ENCODE measurements at regions not wholly inside any gene's neighbourhood (a gene's known extent, or its start where the extent isn't known, plus 50 kb on each side); places are given as distances from the start of the nearest gene placed in this dataset.

- Histone ChIP-seq H3K27me3 (ENCODE audit: insufficient read depth, low read length) (no peaks in the 10 kb centered on the region), H3K36me3 (ENCODE audit: insufficient read depth, low read length) (no peaks in the 10 kb centered on the region), H3K4me1 (ENCODE audit: insufficient read depth, low read length) (no peaks in the 10 kb centered on the region), H3K9me3 (ENCODE audit: low read length) (peaks cover 4% of the 10 kb centered on the region), H2AFZ (ENCODE audit: low read depth, low read length) (no peak overlapping the region), H3K4me3 (ENCODE audit: low read length) (no peak overlapping the region)
These were observed 890.5 kb downstream of the BRD1 start for GRCh38 chr22:48937032-48937639.

GRCh38 chr22:48936391-48936790, 891.3 kb downstream of the BRD1 start:
- Histone ChIP-seq H2AFZ (ENCODE audit: low read depth, low read length) (no peak overlapping the region), H3K27me3 (ENCODE audit: insufficient read depth, low read length) (no peaks in the 10 kb centered on the region), H3K4me3 (ENCODE audit: low read length) (no peak overlapping the region), H3K36me3 (ENCODE audit: insufficient read depth, low read length) (no peaks in the 10 kb centered on the region), H3K9me3 (ENCODE audit: low read length) (peaks cover 4% of the 10 kb centered on the region), H3K4me1 (ENCODE audit: insufficient read depth, low read length) (no peaks in the 10 kb centered on the region)

- Histone ChIP-seq H3K9me3 (ENCODE audit: low read length) (peaks cover 4% of the 10 kb centered on the region), H3K4me3 (ENCODE audit: low read length) (no peak overlapping the region), H3K27me3 (ENCODE audit: insufficient read depth, low read length) (no peaks in the 10 kb centered on the region), H3K36me3 (ENCODE audit: insufficient read depth, low read length) (no peaks in the 10 kb centered on the region), H3K4me1 (ENCODE audit: insufficient read depth, low read length) (no peaks in the 10 kb centered on the region), H2AFZ (ENCODE audit: low read depth, low read length) (no peak overlapping the region)
These were observed 893.2 kb downstream of the BRD1 start for GRCh38 chr22:48934446-48934845.

GRCh38 chr22:48931452-48931851, 896.2 kb downstream of the BRD1 start:
- H3K27me3 ChIP-seq (ENCODE audit: insufficient read depth, low read length) = no peaks in the 10 kb centered on the region
- no peak overlapping the region for H2AFZ ChIP-seq (ENCODE audit: low read depth, low read length)
- H3K4me1 ChIP-seq (ENCODE audit: insufficient read depth, low read length) = no peaks in the 10 kb centered on the region
- H3K9me3 ChIP-seq (ENCODE audit: low read length) = peaks cover 3% of the 10 kb centered on the region
- no peaks in the 10 kb centered on the region for H3K36me3 ChIP-seq (ENCODE audit: insufficient read depth, low read length)
- no peak overlapping the region for H3K4me3 ChIP-seq (ENCODE audit: low read length)

- Histone ChIP-seq H3K4me3 (ENCODE audit: low read length) (no peak overlapping the region), H2AFZ (ENCODE audit: low read depth, low read length) (no peak overlapping the region), H3K27me3 (ENCODE audit: insufficient read depth, low read length) (no peaks in the 10 kb centered on the region), H3K4me1 (ENCODE audit: insufficient read depth, low read length) (no peaks in the 10 kb centered on the region), H3K9me3 (ENCODE audit: low read length) (no peaks in the 10 kb centered on the region), H3K36me3 (ENCODE audit: insufficient read depth, low read length) (no peaks in the 10 kb centered on the region)
These were observed 898.3 kb downstream of the BRD1 start for GRCh38 chr22:48929276-48929790.

GRCh38 chr22:48927591-48927990, 900.1 kb downstream of the BRD1 start:
- no peaks in the 10 kb centered on the region for H3K27me3 ChIP-seq (ENCODE audit: insufficient read depth, low read length)

GRCh38 chr22:48926643-48927042, 901.0 kb downstream of the BRD1 start:
- H3K4me3 ChIP-seq (ENCODE audit: low read length) = no peak overlapping the region
- H3K36me3 ChIP-seq (ENCODE audit: insufficient read depth, low read length) = no peaks in the 10 kb centered on the region

More at GRCh38 chr22:48927591-48927990, 900.1 kb downstream of the BRD1 start:
- Histone ChIP-seq H3K9me3 (ENCODE audit: low read length) (no peaks in the 10 kb centered on the region), H3K4me1 (ENCODE audit: insufficient read depth, low read length) (no peaks in the 10 kb centered on the region), H3K36me3 (ENCODE audit: insufficient read depth, low read length) (no peaks in the 10 kb centered on the region), H3K4me3 (ENCODE audit: low read length) (no peak overlapping the region), H2AFZ (ENCODE audit: low read depth, low read length) (no peak overlapping the region)

GRCh38 chr22:48926136-48926535, 901.5 kb downstream of the BRD1 start:
- Histone ChIP-seq H3K27me3 (ENCODE audit: insufficient read depth, low read length) (no peaks in the 10 kb centered on the region), H3K4me1 (ENCODE audit: insufficient read depth, low read length) (peaks cover 11% of the 10 kb centered on the region), H3K36me3 (ENCODE audit: insufficient read depth, low read length) (no peaks in the 10 kb centered on the region), H3K4me3 (ENCODE audit: low read length) (no peak overlapping the region), H2AFZ (ENCODE audit: low read depth, low read length) (no peak overlapping the region), H3K9me3 (ENCODE audit: low read length) (no peaks in the 10 kb centered on the region)

More at GRCh38 chr22:48926643-48927042, 901.0 kb downstream of the BRD1 start:
- Histone ChIP-seq H3K9me3 (ENCODE audit: low read length) (no peaks in the 10 kb centered on the region), H2AFZ (ENCODE audit: low read depth, low read length) (no peak overlapping the region), H3K4me1 (ENCODE audit: insufficient read depth, low read length) (peaks cover 6% of the 10 kb centered on the region), H3K27me3 (ENCODE audit: insufficient read depth, low read length) (no peaks in the 10 kb centered on the region)

- no peaks in the 10 kb centered on the region for H3K9me3 ChIP-seq (ENCODE audit: low read length)
- peaks cover 14% of the 10 kb centered on the region for H3K4me1 ChIP-seq (ENCODE audit: insufficient read depth, low read length)
- no peaks in the 10 kb centered on the region for H3K27me3 ChIP-seq (ENCODE audit: insufficient read depth, low read length)
- no peaks in the 10 kb centered on the region for H3K36me3 ChIP-seq (ENCODE audit: insufficient read depth, low read length)
- H2AFZ ChIP-seq (ENCODE audit: low read depth, low read length) = no peak overlapping the region
- H3K4me3 ChIP-seq (ENCODE audit: low read length) = no peak overlapping the region
These were observed 902.2 kb downstream of the BRD1 start for GRCh38 chr22:48925450-48925849.

- Histone ChIP-seq H3K4me1 (ENCODE audit: insufficient read depth, low read length) (peaks cover 22% of the 10 kb centered on the region), H3K4me3 (ENCODE audit: low read length) (no peak overlapping the region), H3K36me3 (ENCODE audit: insufficient read depth, low read length) (no peaks in the 10 kb centered on the region), H2AFZ (ENCODE audit: low read depth, low read length) (no peak overlapping the region), H3K27me3 (ENCODE audit: insufficient read depth, low read length) (no peaks in the 10 kb centered on the region), H3K9me3 (ENCODE audit: low read length) (no peaks in the 10 kb centered on the region)
These were observed 903.7 kb downstream of the BRD1 start for GRCh38 chr22:48923996-48924395.

GRCh38 chr22:48923165-48923865, 904.4 kb downstream of the BRD1 start:
- no peak overlapping the region for H3K4me3 ChIP-seq (ENCODE audit: low read length)
- H3K36me3 ChIP-seq (ENCODE audit: insufficient read depth, low read length) = no peaks in the 10 kb centered on the region
- H3K9me3 ChIP-seq (ENCODE audit: low read length) = no peaks in the 10 kb centered on the region
- H2AFZ ChIP-seq (ENCODE audit: low read depth, low read length) = no peak overlapping the region
- peaks cover 25% of the 10 kb centered on the region for H3K4me1 ChIP-seq (ENCODE audit: insufficient read depth, low read length)
- H3K27me3 ChIP-seq (ENCODE audit: insufficient read depth, low read length) = no peaks in the 10 kb centered on the region

- Histone ChIP-seq H2AFZ (ENCODE audit: low read depth, low read length) (no peak overlapping the region), H3K9me3 (ENCODE audit: low read length) (peaks cover 2% of the 10 kb centered on the region), H3K4me3 (ENCODE audit: low read length) (no peak overlapping the region), H3K36me3 (ENCODE audit: insufficient read depth, low read length) (no peaks in the 10 kb centered on the region), H3K27me3 (ENCODE audit: insufficient read depth, low read length) (no peaks in the 10 kb centered on the region), H3K4me1 (ENCODE audit: insufficient read depth, low read length) (peaks cover 25% of the 10 kb centered on the region)
These were observed 906.2 kb downstream of the BRD1 start for GRCh38 chr22:48921411-48921903.

GRCh38 chr22:48920776-48921241, 906.9 kb downstream of the BRD1 start:
- no peak overlapping the region for H3K4me3 ChIP-seq (ENCODE audit: low read length)
- no peaks in the 10 kb centered on the region for H3K27me3 ChIP-seq (ENCODE audit: insufficient read depth, low read length)
- peaks cover 25% of the 10 kb centered on the region for H3K4me1 ChIP-seq (ENCODE audit: insufficient read depth, low read length)
- H2AFZ ChIP-seq (ENCODE audit: low read depth, low read length) = no peak overlapping the region
- no peaks in the 10 kb centered on the region for H3K36me3 ChIP-seq (ENCODE audit: insufficient read depth, low read length)
- peaks cover 6% of the 10 kb centered on the region for H3K9me3 ChIP-seq (ENCODE audit: low read length)

Data from neuron (in vitro differentiated cells).